Stimulated activated naive CD8-positive, alpha-beta T cell treated with anti-CD3 and anti-CD28 coated beads, Interleukin-15, Interleukin-2, amounts not matched to agents 100 U/mL and 50 U/mL, for 24 hours (primary cell): ENCODE measurements at regions not wholly inside any gene's neighbourhood (a gene's known extent, or its start where the extent isn't known, plus 50 kb on each side); places are given as distances from the start of the nearest gene placed in this dataset.

Experiments
- ATAC-seq: fragments of 150-1000 bp; cut with Tn5 transposase; one replicate; pipeline ENCODE4 v1.10.0; 2021
- DNase-seq: peaks from one replicate; pipeline ENCODE4 v3.0.0; 2021

GRCh38 chr15:81483496-81483895, 109.5 kb upstream of the TMC3 start:
- no peak for DNase-seq

GRCh38 chr15:81481346-81481745, 107.3 kb upstream of the TMC3 start:
- no peak for DNase-seq
- ATAC-seq = no peak

More at GRCh38 chr15:81483496-81483895, 109.5 kb upstream of the TMC3 start:
- no peak for ATAC-seq

GRCh38 chr15:81480645-81481053, 106.6 kb upstream of the TMC3 start:
- DNase-seq (peak; percentile 11), ATAC-seq (peak; percentile 43)

- DNase-seq (no peak), ATAC-seq (no peak)
Measured at GRCh38 chr15:81478354-81478753, 104.3 kb upstream of the TMC3 start.

GRCh38 chr15:81475926-81476325, 101.9 kb upstream of the TMC3 start:
- DNase-seq (no peak), ATAC-seq (no peak)

- no peak for DNase-seq
- no peak for ATAC-seq
Measured at GRCh38 chr15:81475471-81475870, 101.5 kb upstream of the TMC3 start.

GRCh38 chr15:81473946-81474345, 99.9 kb upstream of the TMC3 start:
- ATAC-seq (no peak), DNase-seq (no peak)

- DNase-seq = no peak
- no peak for ATAC-seq
Measured at GRCh38 chr15:81473177-81473576, 99.2 kb upstream of the TMC3 start.

GRCh38 chr15:81471151-81471550, 97.1 kb upstream of the TMC3 start:
- DNase-seq = no peak
- no peak for ATAC-seq

GRCh38 chr15:81469154-81469553, 95.1 kb upstream of the TMC3 start:
- no peak for DNase-seq
- ATAC-seq = no peak

GRCh38 chr15:81466741-81467140, 92.7 kb upstream of the TMC3 start:
- no peak for ATAC-seq
- no peak for DNase-seq

- ATAC-seq = no peak
Measured at GRCh38 chr15:81454024-81454423, 80.0 kb upstream of the TMC3 start.

GRCh38 chr15:81450721-81451120, 76.7 kb upstream of the TMC3 start:
- no peak for ATAC-seq
- DNase-seq = no peak

More at GRCh38 chr15:81454024-81454423, 80.0 kb upstream of the TMC3 start:
- DNase-seq = no peak

GRCh38 chr15:81449836-81450474, 75.9 kb upstream of the TMC3 start:
- ATAC-seq (no peak), DNase-seq (no peak)

- ATAC-seq (no peak), DNase-seq (no peak)
Measured at GRCh38 chr15:81443040-81443820, 69.2 kb upstream of the TMC3 start.

- DNase-seq (no peak), ATAC-seq (no peak)
Measured at GRCh38 chr15:81442454-81442853, 68.4 kb upstream of the TMC3 start.

- DNase-seq (no peak), ATAC-seq (no peak)
Measured at GRCh38 chr15:81434851-81435250, 60.8 kb upstream of the TMC3 start.

- ATAC-seq (no peak), DNase-seq (no peak)
Measured at GRCh38 chr15:81433462-81433861, 59.4 kb upstream of the TMC3 start.

GRCh38 chr15:81432179-81432578, 58.2 kb upstream of the TMC3 start:
- no peak for ATAC-seq
- no peak for DNase-seq

GRCh38 chr15:81427176-81427575, 53.2 kb upstream of the TMC3 start:
- DNase-seq = no peak
- ATAC-seq = no peak

- DNase-seq (no peak), ATAC-seq (no peak)
Measured at GRCh38 chr15:81425905-81426304, 51.9 kb upstream of the TMC3 start.
